GM21390 (cell line): ENCODE measurements at regions not wholly inside any gene's neighbourhood (a gene's known extent, or its start where the extent isn't known, plus 50 kb on each side); places are given as distances from the start of the nearest gene placed in this dataset.

Source experiments
- ATAC-seq: cut with Tn5 transposase; IDR thresholded peaks from one replicate; pipeline ENCODE4 v1.9.1; 2021; ENCODE audit not compliant: unreplicated experiment

GRCh38 chr12:125412506-125412905, 347.3 kb downstream of the AACS start:
- no peak for ATAC-seq

DNA sequence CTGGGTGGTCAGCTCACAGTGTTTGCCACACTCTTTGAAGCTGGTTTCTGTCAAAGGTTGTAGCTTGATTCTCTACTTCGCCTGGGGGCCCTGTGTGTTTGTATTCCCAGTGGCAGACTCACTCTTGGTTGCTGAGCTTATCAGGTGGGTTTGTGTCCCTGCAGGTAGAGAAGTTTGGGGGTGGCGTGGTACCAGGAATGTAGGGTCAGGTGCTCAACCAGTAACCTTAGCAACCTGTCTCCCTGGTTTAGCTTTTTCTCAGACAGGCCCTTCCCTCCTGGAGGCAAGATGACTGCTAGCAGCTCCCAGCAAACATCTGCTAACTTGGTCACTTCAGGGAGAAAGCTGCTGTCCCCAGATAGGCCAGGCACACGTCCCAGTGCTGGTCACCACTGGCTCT, 352.2 kb downstream of the AACS start:
- ATAC-seq, result no peak

DNA sequence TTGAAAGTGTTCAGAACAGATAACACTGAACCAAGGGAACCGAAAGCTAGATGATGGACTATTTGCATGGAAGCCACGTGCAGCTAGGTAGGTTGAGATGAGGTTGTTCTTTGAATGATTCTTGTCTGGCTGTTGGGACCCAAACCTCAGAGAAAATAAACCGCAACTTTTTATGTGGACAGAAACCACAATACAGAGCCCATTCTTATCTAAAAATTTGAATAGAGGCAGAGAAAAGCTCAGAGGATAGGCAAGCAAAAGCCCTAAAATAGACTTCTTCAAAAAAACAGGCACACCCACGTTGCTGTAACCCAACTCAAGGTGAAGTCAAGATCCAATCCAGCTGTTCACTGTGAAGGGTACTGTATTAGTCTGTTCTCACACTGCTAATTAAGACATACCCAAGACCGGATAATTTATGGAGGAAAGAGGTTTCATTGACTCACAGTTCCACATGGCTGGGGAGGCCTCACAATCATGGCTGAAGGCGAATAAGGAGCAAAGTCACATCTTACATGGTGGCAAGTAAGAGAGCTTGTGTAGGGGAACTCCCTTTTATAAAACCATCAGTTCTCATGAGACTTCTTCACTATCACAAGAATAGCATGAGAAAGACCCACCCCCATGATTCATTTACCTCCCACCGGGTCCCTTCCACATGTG, 353.8 kb downstream of the AACS start:
- no peak for ATAC-seq

GRCh38 chr12:125424909-125425308, 359.7 kb downstream of the AACS start:
- no peak for ATAC-seq

GRCh38 chr12:125431516-125431915, 366.3 kb downstream of the AACS start:
- ATAC-seq, result no peak

DNA sequence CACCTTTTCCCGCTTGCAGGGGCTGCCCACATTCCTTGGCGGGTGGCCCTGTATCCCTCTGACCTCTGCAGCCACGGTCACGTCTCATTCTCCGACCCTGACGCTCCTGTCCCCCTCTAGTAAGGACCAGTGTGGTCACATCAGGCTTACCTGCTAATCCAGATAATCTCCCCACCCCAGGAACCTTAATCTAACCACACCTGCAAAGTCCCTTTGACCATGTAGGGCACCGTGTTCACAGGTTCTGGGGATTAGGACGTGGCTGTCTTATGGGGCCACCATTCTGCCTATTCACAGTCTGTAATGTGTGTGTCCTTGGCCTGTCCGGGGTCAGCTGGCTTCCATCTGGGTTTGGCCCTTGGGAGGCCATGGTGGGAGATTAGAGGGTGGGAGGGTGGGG, 368.9 kb downstream of the AACS start:
- no peak for ATAC-seq

- ATAC-seq, result peak; percentile 68
Measured at GRCh38 chr12:125434936-125435443, 369.8 kb downstream of the AACS start.

GRCh38 chr12:125435871-125436270, 370.6 kb downstream of the AACS start:
- no peak for ATAC-seq

- ATAC-seq, result no peak
Measured at GRCh38 chr12:125436686-125437085, 371.5 kb downstream of the AACS start.

DNA sequence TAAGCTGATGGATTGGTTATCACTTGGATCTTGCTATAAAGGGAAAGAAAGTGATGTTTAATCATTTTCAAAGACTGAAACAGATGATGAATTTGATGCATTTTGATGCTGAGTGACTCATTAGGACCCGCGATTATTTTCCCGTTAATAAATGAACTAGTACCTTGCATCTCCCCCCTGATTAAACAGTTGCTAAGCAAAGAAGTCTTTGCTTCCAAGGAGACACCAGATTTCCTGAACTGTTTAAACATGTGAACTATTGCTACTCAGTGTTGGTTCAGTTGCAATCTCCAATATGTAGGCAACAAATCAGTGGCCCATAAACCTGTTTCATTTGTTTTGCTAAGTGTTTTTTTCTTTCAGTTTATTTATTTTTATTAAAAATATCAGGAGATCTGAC, 375.2 kb downstream of the AACS start:
- no peak for ATAC-seq

- no peak for ATAC-seq
Measured at GRCh38 chr12:125443341-125443740, 378.1 kb downstream of the AACS start.

GRCh38 chr12:125451408-125451807, 386.2 kb downstream of the AACS start:
- no peak for ATAC-seq

GRCh38 chr12:125453751-125454150, 388.5 kb downstream of the AACS start:
- ATAC-seq, result no peak

DNA sequence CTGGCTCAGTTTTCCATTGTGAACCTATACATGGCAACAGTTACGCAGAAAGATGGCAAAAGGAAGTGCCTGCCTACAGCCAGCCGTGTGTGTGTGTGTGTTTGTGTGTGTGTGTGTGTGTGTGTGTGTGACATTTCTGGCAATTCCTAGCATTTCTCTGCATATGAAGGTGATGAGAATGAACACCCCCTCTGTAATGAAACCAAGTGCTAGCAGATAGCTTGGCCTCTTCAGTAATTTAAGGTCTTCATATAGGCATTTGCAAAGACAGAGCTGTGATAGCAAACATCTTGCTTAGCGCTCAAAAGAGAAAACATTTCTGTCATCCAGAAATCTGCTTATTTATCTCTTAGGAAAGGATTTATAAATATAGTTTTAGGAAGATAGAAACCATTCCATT, 389.1 kb downstream of the AACS start:
- ATAC-seq, result no peak

GRCh38 chr12:125454786-125455480, 389.7 kb downstream of the AACS start:
- ATAC-seq, result no peak

DNA sequence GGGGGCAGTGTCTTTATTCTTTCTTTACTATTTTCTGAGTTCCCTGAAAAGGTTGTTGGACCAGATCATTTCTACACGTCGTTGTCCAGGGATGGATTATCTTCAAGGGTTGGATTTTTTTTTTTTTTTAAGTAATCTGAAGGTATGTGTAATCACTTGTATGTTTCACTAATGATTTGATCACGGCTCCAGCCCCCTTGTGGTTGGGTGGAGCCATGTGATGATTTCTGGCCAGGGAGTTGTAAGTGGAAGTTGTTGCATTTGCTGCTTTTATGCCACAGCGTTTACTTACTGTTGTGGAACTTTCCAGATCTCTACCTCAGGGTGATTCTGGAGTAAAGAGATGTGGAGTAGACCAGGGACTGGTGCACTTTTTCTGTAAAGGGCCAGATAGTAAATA, 390.3 kb downstream of the AACS start:
- ATAC-seq, result no peak

GRCh38 chr12:125458552-125459268, 393.5 kb downstream of the AACS start:
- ATAC-seq, result no peak

DNA sequence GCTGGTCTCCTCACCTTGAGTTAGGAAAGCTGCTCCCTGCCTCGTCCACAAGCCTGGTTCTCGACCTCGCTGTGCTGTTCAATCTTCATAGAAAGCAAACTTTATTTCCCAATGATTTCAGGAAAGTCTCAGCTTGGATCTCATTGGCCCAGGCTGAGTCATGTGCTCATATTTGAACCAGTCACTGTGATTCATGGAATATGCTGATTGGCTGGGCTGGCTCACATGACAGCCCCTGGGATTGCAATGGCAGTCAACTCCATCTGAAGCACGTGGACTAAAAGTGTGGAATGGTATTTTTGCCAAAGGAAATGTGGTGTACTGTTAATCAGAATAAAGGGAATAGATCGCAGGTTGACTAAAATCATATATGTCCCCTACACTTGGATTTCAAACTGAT, 396.6 kb downstream of the AACS start:
- no peak for ATAC-seq

DNA sequence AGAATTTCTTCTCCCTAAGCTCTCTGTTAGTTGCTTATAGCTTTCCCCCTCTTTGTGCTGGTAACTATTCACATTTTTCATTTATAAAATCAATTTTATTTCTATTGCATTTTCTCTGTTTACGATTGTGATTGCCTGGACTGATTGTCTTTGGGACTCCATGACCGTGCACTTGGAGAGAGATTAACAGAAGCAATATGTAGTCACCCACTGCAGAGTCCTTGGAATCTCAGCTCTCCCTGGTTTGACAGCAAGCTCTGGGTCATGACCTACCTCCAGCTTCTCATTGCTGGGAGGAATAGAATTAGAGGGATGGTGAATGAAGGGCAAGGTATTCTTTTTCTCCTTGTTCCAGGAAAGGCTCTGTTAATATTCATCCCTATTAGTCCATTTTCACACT, 398.2 kb downstream of the AACS start:
- no peak for ATAC-seq

DNA sequence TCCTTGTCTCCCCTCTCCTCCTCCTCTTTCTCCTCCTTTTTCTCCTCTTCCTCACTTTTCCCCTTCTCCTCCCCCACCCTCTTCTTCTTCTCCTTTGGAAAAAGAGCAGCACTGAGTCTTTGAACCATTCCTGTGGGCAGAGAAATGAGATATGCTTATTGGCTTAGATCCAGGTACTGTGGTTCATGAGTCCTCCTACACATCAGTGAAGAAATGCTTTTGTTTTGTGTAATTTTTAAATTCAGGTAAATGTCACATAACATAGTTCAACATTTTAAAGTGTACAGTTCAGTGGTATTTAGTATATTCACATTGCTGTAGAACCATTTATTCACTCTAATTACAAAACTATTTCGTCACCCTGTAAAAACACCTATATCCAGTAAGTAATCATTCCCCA, 402.1 kb downstream of the AACS start:
- no peak for ATAC-seq

GRCh38 chr12:125469683-125470082, 404.4 kb downstream of the AACS start:
- no peak for ATAC-seq
